Hematopoietic multipotent progenitor cell (in vitro differentiated cells): ENCODE measurements at regions not wholly inside any gene's neighbourhood (a gene's known extent, or its start where the extent isn't known, plus 50 kb on each side); places are given as distances from the start of the nearest gene placed in this dataset.
"Not testable (repeated sequence)": the region's sequence is repeated elsewhere in the genome, so short reads cannot be mapped to it uniquely, and the experiment has no call there.

ENCODE experiments used
- DNase-seq, 3 donors: peaks; one replicate each; pipeline ENCODE4 v3.0.0-alpha.2; 2011 to 2015; ENCODE audit warnings: low read depth in 2 of 3, low spot score in 2 of 3

GRCh38 chr6:44732243-44732642, 344.7 kb downstream of the CDC5L start:
- DNase-seq, result no peak

GRCh38 chr6:44733126-44733525, 345.6 kb downstream of the CDC5L start:
- DNase-seq, result no peak

- DNase-seq, result no peak
Measured at GRCh38 chr6:44733868-44734267, 346.4 kb downstream of the CDC5L start.

- no peak for DNase-seq
Measured at GRCh38 chr6:44734886-44735629, 347.6 kb downstream of the CDC5L start.

GRCh38 chr6:44735630-44735963, 348.1 kb downstream of the CDC5L start:
- no peak for DNase-seq

GRCh38 chr6:44737341-44737740, 349.8 kb downstream of the CDC5L start:
- no peak for DNase-seq

GRCh38 chr6:44737829-44738528, 350.5 kb downstream of the CDC5L start:
- DNase-seq, result no peak

GRCh38 chr6:44738601-44739146, 351.2 kb downstream of the CDC5L start:
- no peak for DNase-seq

- DNase-seq, result no peak
Measured at GRCh38 chr6:44739181-44739580, 351.7 kb downstream of the CDC5L start.

- no peak for DNase-seq
Measured at GRCh38 chr6:44740566-44741120, 353.1 kb downstream of the CDC5L start.

- no peak for DNase-seq
Measured at GRCh38 chr6:44742201-44742600, 354.7 kb downstream of the CDC5L start.

GRCh38 chr6:44742828-44743372, 355.4 kb downstream of the CDC5L start:
- DNase-seq, result no peak

- DNase-seq, result not testable (repeated sequence)
Measured at GRCh38 chr6:44760116-44760515, 372.6 kb downstream of the CDC5L start.

GRCh38 chr6:44761046-44761445, 373.5 kb downstream of the CDC5L start:
- DNase-seq, result no peak

GRCh38 chr6:44762496-44762895, 375.0 kb downstream of the CDC5L start:
- no peak for DNase-seq

GRCh38 chr6:44771647-44772415, 384.3 kb downstream of the CDC5L start:
- DNase-seq, result no peak

GRCh38 chr6:44772838-44773237, 385.3 kb downstream of the CDC5L start:
- DNase-seq, result no peak

- DNase-seq, result no peak
Measured at GRCh38 chr6:44775121-44775520, 387.6 kb downstream of the CDC5L start.

- DNase-seq, result no peak
Measured at GRCh38 chr6:44776344-44776743, 388.8 kb downstream of the CDC5L start.

GRCh38 chr6:44778513-44778912, 391.0 kb downstream of the CDC5L start:
- DNase-seq, result no peak
